Spleen (tissue), 11 donors: ENCODE measurements at regions not wholly inside any gene's neighbourhood (a gene's known extent, or its start where the extent isn't known, plus 50 kb on each side); places are given as distances from the start of the nearest gene placed in this dataset.

Source experiments
- DNase-seq: peaks from one replicate; pipeline ENCODE4 v3.0.0-alpha.2; 2020
- H3K27ac ChIP-seq, 8 donors: fragments of 200-600 bp; sonication (generic) in 7 of 8; 1 replicate in 4 of 8; 2 replicates in 4 of 8; pipeline versions ENCODE4 v1.5.0 to v1.8.0; 2016 to 2021; ENCODE audit warnings: inconsistent platforms in 4 of 8, mild to moderate bottlenecking in 4 of 8, moderate library complexity in 1 of 8
- H3K27me3 ChIP-seq, 7 donors: fragments of 200-600 bp; sonication (generic) in 6 of 7; replicated peaks in 1 of 7; 1 replicate in 4 of 7; 2 replicates in 3 of 7; pipeline versions ENCODE4 v1.5.0 to v1.8.0; 2016 to 2021; ENCODE audit warnings: inconsistent platforms in 3 of 7, mild to moderate bottlenecking in 1 of 7
- H3K36me3 ChIP-seq, 6 donors: fragments of 200-600 bp; sonication (generic) in 5 of 6; 1 replicate in 4 of 6; 2 replicates in 2 of 6; pipeline versions ENCODE4 v1.5.0 to v1.8.0; 2016 to 2021; ENCODE audit warnings: inconsistent platforms in 2 of 6
- H3K4me1 ChIP-seq, 6 donors: fragments of 200-600 bp; sonication (generic) in 5 of 6; 1 replicate in 3 of 6; 2 replicates in 3 of 6; pipeline versions ENCODE4 v1.5.0 to v1.8.0; 2016 to 2021; ENCODE audit warnings: inconsistent platforms in 3 of 6
- H3K4me3 ChIP-seq, 8 donors: fragments of 200-600 bp; sonication (generic) in 7 of 8; 1 replicate in 4 of 8; 2 replicates in 4 of 8; pipeline versions ENCODE4 v1.5.0 to v1.8.0; 2016 to 2021; ENCODE audit warnings: inconsistent platforms in 4 of 8, mild to moderate bottlenecking in 4 of 8, moderate library complexity in 2 of 8
- H3K9me3 ChIP-seq, 8 donors: fragments of 200-600 bp; sonication (generic) in 7 of 8; 1 replicate in 4 of 8; 2 replicates in 4 of 8; pipeline versions ENCODE4 v1.5.0 to v1.8.0; 2016 to 2021; ENCODE audit warnings: inconsistent platforms in 4 of 8
- POLR2A ChIP-seq, 3 donors: fragments of 450-650 bp; IDR thresholded peaks; one replicate each; pipeline ENCODE4 v1.5.1; 2017; ENCODE audit warnings: antibody characterized with exemption in 3 of 3, mild to moderate bottlenecking in 1 of 3
- POLR2AphosphoS5 ChIP-seq, 3 donors: sonication (generic); formaldehyde crosslinking; IDR thresholded peaks; one replicate each; pipeline ENCODE4 v1.5.1; 2017; ENCODE audit warnings: antibody characterized with exemption in 3 of 3
- WGBS, 5 donors: extraction: QIAGEN DNeasy Blood & Tissue Kit in 3 of 5; methylation state at CpG; one replicate each; pipeline versions ENCODE4 v1.1.5 to v1.1.7; 2013 to 2018; 5-methylcytosine and 5-hydroxymethylcytosine counted together
- intact Hi-C: fragments of 100-400 bp; cut with DNase I; formaldehyde crosslinking; loops from one replicate; pipeline ENCODE4 v1.15.0; 2023; ENCODE audit warnings: low total_unique reads
- TF ChIP-seq, protein P1 (sequence below), 11 experiments: fragments of 200-600 bp in 7 of 11; fragments of 450-650 bp in 4 of 11; sonication (generic) in 4 of 11; IDR thresholded peaks in 8 of 11; conservative IDR thresholded peaks in 3 of 11; 1 replicate in 7 of 11; 2 replicates in 4 of 11; pipeline versions ENCODE4 v1.4.0 to v1.8.0; 2016 to 2021; ENCODE audit warnings: antibody characterized with exemption in 11 of 11, inconsistent platforms in 4 of 11, mild to moderate bottlenecking in 1 of 11
- donor health status: healthy with polysubstance abuse.
- donor health status: DM: no; HTN: no; CAD: no; lungs with moderate emphysema.
- donor health status: DM: no; HTN: no; CAD: no.
- donor health status: Bipolar disorder and iron deficiency.
- donor health status: healthy.
- donor health status: DM: no; HTN: no; CAD: no.
- donor health status: DM: yes; HTN: yes; CAD: no.

DNA sequence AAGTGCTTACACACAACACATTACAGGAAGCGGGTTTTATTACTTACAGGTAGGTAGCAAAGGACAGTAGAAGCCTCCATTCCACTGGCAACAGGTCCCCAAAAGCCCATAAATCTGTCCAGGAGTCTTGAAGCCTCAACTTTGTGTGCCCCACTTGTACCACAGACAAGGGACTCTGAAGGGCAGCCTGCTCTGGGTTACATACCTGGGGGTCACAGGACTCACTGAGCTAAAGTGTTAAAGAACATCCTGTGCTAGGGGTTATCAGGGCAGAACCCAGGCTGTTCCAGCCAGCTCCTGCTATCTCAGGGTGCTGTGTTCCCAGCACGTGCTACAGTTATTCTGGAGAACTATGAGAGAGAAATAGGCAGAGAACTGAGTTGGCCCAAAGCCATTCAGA lies 230.9 kb upstream of the SLC10A2 start:
- TF ChIP-seq, protein P1, sequence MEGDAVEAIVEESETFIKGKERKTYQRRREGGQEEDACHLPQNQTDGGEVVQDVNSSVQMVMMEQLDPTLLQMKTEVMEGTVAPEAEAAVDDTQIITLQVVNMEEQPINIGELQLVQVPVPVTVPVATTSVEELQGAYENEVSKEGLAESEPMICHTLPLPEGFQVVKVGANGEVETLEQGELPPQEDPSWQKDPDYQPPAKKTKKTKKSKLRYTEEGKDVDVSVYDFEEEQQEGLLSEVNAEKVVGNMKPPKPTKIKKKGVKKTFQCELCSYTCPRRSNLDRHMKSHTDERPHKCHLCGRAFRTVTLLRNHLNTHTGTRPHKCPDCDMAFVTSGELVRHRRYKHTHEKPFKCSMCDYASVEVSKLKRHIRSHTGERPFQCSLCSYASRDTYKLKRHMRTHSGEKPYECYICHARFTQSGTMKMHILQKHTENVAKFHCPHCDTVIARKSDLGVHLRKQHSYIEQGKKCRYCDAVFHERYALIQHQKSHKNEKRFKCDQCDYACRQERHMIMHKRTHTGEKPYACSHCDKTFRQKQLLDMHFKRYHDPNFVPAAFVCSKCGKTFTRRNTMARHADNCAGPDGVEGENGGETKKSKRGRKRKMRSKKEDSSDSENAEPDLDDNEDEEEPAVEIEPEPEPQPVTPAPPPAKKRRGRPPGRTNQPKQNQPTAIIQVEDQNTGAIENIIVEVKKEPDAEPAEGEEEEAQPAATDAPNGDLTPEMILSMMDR (IDR thresholded peaks at IDR 0.05 in 8 of 11, conservative IDR thresholded peaks at IDR 0.05 in 3 of 11), result no peak
- no peak for TF ChIP-seq POLR2AphosphoS5 (IDR thresholded peaks at IDR 0.05)
- no peak for TF ChIP-seq POLR2A (IDR thresholded peaks at IDR 0.05)
- peaks cover 0 to 31% (median 20%) of the 10 kb centered on the region in 8 donors for H3K9me3 ChIP-seq
- intact Hi-C loops, result no loop called here
- no peaks in the 10 kb centered on the region for H3K4me1 ChIP-seq
- no peaks in the 10 kb centered on the region for H3K27me3 ChIP-seq
- H3K36me3 ChIP-seq, result no peaks in the 10 kb centered on the region
- H3K27ac ChIP-seq, result no peak overlapping the region
- H3K4me3 ChIP-seq, result no peak overlapping the region
- no peak for DNase-seq
- 76 to 90% (median 84%) methylated on average over 2 of the region's 2 CpGs for WGBS, 5 donors

GRCh38 chr13:103291798-103292572 lies 225.8 kb upstream of the SLC10A2 start:
- WGBS, 5 donors, result 52 to 66% (median 56%) methylated on average over 3 of the region's 3 CpGs
- no peaks in the 10 kb centered on the region for H3K27me3 ChIP-seq
- H3K27ac ChIP-seq, result no peak overlapping the region
- no peak for DNase-seq
- no peak overlapping the region for H3K4me3 ChIP-seq
- H3K4me1 ChIP-seq, result no peaks in the 10 kb centered on the region
- H3K9me3 ChIP-seq, result peaks cover 0 to 18% (median 11%) of the 10 kb centered on the region in 8 donors
- no peak for TF ChIP-seq POLR2AphosphoS5 (IDR thresholded peaks at IDR 0.05)
- TF ChIP-seq POLR2A (IDR thresholded peaks at IDR 0.05), result no peak
- TF ChIP-seq, protein P1 (IDR thresholded peaks at IDR 0.05 in 8 of 11, conservative IDR thresholded peaks at IDR 0.05 in 3 of 11), result no peak
- no peaks in the 10 kb centered on the region for H3K36me3 ChIP-seq
- intact Hi-C loops, result no loop called here

DNA sequence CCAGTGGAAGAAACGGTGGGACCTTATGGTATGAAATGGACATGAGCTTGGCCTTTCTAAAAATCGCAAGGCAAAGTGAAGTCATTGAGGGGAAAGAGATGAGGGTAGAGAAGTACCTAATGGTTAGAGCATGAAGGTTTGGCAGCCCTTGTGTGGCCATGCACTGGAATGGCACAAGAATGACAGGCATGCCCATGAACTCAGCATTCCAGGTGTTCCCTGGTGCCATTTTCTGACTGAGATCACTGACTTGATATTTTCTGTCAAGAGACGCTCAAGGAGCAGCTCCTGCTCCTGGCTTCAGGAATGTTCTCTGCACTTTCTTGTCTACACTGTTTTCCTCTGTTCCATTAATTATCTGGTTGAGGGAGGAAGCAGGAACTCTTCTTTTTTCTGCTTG lies 225.0 kb upstream of the SLC10A2 start:
- Histone ChIP-seq H3K36me3 (no peaks in the 10 kb centered on the region), H3K4me3 (no peak overlapping the region), H3K9me3 (peaks cover 0 to 10% (median 3%) of the 10 kb centered on the region in 8 donors), H3K4me1 (no peaks in the 10 kb centered on the region), H3K27ac (no peak overlapping the region), H3K27me3 (no peaks in the 10 kb centered on the region)
- DNase-seq, result no peak
- WGBS, 5 donors, result 83 to 97% (median 90%) methylated on average over 3 of the region's 3 CpGs
- intact Hi-C loops, result no loop called here
- no peak for TF ChIP-seq POLR2AphosphoS5 (IDR thresholded peaks at IDR 0.05)
- TF ChIP-seq, protein P1 (IDR thresholded peaks at IDR 0.05 in 8 of 11, conservative IDR thresholded peaks at IDR 0.05 in 3 of 11), result no peak
- TF ChIP-seq POLR2A (IDR thresholded peaks at IDR 0.05), result no peak

GRCh38 chr13:103289681-103290080 lies 223.5 kb upstream of the SLC10A2 start:
- no peak overlapping the region for H3K27ac ChIP-seq
- TF ChIP-seq, protein P1 (IDR thresholded peaks at IDR 0.05 in 8 of 11, conservative IDR thresholded peaks at IDR 0.05 in 3 of 11), result no peak
- TF ChIP-seq POLR2A (IDR thresholded peaks at IDR 0.05), result no peak
- no peak for TF ChIP-seq POLR2AphosphoS5 (IDR thresholded peaks at IDR 0.05)
- intact Hi-C loops, result no loop called here
- no peaks in the 10 kb centered on the region for H3K4me1 ChIP-seq
- no peak overlapping the region for H3K4me3 ChIP-seq
- no peaks in the 10 kb centered on the region for H3K27me3 ChIP-seq
- H3K9me3 ChIP-seq, result no peaks in the 10 kb centered on the region
- no peaks in the 10 kb centered on the region for H3K36me3 ChIP-seq
- no peak for DNase-seq
